ENCODE measurements at regions not wholly inside any gene's neighbourhood (a gene's known extent, or its start where the extent isn't known, plus 50 kb on each side); places are given as distances from the start of the nearest gene placed in this dataset.

DNA sequence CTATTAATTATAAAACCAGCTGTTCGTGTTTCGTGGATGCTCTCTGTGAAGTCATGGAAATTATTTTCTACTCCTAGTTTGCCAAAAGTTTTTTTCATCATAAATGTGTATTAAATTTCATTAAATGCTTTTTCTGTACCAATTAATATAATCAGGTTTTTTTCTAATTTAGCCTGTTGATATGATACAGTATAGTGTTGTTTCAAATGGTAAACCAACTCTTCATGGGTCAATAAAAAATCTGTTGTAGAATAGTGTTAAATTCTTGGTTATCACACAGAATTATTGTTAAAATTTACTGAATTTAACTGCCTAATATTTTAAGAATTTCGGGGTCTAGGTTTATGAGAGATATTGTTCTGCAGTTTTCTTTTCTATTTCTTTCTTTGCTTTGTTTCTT, 505.9 kb upstream of the MANEA start:
- no peak for DNase-seq (ENCODE audit: low read depth in 2 of 2)

DNA sequence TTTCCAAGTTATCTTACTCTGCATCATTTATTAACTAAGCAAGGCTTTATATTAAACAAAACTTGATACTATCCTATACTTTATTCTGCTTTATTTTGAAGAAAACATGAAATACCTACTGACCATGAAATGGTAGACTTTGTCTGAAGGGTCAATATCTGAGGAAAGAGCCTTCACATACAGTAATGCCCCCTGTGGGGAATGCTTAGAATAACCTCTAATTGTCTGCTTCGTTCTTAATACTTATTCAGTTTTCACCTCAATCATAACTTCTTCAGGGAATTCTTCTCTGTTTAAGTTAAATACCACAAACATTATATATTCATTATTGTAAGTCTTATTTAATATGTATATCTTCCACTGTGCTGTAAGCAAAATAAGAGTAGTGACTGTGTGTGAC, 498.9 kb upstream of the MANEA start:
- DNase-seq (ENCODE audit: low read depth in 2 of 2): no peak

- DNase-seq (ENCODE audit: low read depth in 2 of 2): no peak
These were observed 496.1 kb upstream of the MANEA start for GRCh38 chr6:95081231-95081630.

DNA sequence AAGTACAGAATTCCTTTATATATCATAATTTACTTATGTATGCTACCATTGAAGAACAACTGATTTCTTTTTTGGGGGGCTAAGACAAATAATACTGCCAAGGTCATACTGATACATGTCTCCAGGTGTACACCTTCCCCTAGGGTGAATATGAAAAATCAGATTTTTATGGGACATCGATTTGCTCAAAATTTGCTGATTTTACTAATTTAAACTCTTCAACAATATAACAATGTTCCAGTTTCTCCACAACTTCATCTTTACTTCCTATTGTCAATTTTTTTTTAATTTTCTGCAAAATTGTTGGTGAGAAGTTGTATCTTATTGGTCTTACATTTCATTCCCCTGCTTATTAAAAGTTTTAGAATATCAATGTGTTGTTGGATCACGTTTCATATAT, 495.4 kb upstream of the MANEA start:
- DNase-seq (ENCODE audit: low read depth in 2 of 2): no peak

DNA sequence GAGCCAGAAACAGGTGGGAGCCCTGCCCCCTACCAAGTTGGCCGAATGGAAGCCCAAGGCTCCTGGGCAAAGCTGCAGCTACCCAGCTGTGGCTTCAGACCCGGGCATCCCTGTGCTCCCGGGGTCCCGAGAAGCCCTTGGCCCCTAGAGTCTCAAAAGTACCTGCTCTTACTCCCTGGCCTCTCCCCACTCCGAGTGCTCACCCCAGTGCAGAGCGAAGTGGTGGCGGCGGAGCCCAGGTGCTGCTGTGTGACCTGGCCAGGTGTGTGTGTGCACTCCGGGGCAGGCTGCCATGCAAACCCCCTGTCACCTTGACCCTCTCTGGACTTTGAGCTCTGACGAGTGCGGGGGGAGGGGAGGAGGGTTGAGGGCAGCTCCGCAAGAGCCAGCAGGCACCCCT, 493.8 kb upstream of the MANEA start:
- no peak for DNase-seq (ENCODE audit: low read depth in 2 of 2)

DNA sequence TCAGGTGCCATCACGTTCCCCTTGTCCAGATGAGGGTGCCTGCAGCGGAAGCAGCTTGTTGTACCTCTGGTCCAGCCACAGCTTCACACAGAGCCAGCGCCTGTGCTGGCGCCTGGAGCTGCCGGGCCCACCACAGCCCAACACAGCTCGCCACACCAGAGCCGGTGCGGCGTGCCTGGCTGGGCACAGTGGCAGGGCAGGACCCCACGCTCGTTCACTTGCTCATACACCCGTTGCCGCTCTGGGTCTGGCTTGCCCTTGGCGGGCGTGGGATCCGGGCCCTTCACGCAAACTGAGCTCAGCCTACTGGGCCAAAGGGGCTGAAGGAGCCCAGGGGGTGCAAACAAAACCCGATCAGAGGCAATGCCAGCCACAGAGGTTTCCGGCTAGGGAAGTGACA, 492.5 kb upstream of the MANEA start:
- DNase-seq (ENCODE audit: low read depth in 2 of 2): no peak

GRCh38 chr6:95087394-95088097, 489.8 kb upstream of the MANEA start:
- DNase-seq (ENCODE audit: low read depth in 2 of 2): peak; percentile 1 to 2

- peak; percentile 45 to 46 for DNase-seq (ENCODE audit: low read depth in 2 of 2)
These were observed 485.4 kb upstream of the MANEA start for GRCh38 chr6:95091823-95092436.

DNA sequence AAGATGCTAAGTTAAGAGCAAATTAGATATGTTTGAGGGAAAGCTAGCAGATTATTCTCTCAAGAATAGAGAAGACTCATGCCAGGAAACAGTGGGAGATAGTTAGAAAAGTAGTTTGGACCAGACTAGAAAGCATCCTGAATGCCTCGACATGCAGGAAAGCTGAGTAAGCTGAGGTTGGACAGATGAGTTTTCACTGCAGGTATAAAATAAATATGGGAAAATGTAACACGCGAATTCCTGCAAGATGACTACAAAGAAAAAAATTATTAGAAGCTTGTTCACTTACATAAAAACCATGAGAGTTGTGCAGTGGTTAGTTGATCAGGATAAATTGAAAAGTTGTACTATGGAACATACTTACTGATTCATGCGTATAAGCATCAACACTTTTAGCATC, 484.2 kb upstream of the MANEA start:
- DNase-seq (ENCODE audit: low read depth in 2 of 2): no peak

GRCh38 chr6:95094751-95095663, 482.3 kb upstream of the MANEA start:
- DNase-seq (ENCODE audit: low read depth in 2 of 2): peak in 1 of 2 donors; percentile 17

GRCh38 chr6:95095855-95096254, 481.5 kb upstream of the MANEA start:
- DNase-seq (ENCODE audit: low read depth in 2 of 2): no peak

- no peak for DNase-seq (ENCODE audit: low read depth in 2 of 2)
These were observed 477.9 kb upstream of the MANEA start for GRCh38 chr6:95099410-95099809.

- no peak for DNase-seq (ENCODE audit: low read depth in 2 of 2)
These were observed 468.1 kb upstream of the MANEA start for GRCh38 chr6:95109212-95109611.

- DNase-seq (ENCODE audit: low read depth in 2 of 2): no peak
These were observed 466.6 kb upstream of the MANEA start for GRCh38 chr6:95110767-95111166.

DNA sequence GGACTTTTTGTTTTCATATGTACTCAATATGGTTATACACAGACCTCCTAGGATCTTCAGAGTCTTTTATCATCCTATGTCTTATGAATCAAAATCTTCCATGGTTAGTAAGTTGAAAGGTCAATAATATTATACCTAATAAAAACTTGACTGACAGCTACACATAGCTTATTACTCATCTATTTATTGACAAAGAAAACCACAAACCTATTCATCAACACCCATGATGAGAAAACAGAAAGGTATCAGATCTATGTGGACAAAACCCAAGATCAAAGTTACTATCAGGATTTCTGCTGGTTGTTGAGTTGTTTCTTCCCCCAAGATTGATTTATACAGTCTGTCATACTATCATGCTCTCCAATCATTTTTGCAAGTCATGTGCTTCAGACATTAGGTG, 460.1 kb upstream of the MANEA start:
- no peak for DNase-seq (ENCODE audit: low read depth in 2 of 2)

DNA sequence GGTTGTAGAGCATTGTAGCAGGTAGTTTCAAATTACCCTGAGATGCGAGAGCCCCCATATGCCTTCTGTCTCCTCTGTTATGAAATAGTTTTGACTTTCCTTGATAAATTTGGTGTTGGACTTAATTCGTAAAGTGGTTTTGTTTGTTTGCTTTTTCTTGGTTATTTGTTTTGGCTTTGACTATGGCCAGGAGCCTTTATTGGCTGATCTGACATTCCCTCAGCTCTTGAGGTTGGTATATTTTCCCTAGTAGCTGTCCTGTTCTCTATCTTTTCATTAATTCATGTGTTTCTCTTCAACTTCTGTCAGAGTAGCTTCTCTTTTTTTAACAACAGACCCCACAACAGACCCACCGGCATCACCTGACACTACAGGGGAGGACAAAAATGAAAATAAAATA, 457.4 kb upstream of the MANEA start:
- DNase-seq (ENCODE audit: low read depth in 2 of 2): no peak

DNA sequence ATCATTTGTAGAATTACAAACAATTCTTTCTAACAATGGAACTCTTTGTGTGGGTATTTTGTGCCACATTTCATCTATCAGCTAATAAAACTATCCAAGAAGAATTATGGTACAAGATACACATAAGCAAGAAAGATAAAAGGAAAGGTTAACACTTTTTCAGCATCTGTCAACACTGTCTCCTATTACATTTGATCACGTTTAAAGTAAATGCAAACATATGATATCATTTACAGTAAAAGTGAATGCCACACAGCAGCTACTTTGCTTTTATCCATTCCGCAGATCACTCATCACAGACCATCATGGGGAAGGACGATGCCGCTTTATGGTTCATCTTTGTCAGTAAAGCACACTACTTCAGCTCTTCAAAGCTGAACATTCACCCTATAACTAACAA, 456.4 kb upstream of the MANEA start:
- DNase-seq (ENCODE audit: low read depth in 2 of 2): no peak

- no peak for DNase-seq (ENCODE audit: low read depth in 2 of 2)
These were observed 450.1 kb upstream of the MANEA start for GRCh38 chr6:95127261-95127660.

GRCh38 chr6:95128439-95128838, 448.9 kb upstream of the MANEA start:
- no peak for DNase-seq (ENCODE audit: low read depth in 2 of 2)

DNA sequence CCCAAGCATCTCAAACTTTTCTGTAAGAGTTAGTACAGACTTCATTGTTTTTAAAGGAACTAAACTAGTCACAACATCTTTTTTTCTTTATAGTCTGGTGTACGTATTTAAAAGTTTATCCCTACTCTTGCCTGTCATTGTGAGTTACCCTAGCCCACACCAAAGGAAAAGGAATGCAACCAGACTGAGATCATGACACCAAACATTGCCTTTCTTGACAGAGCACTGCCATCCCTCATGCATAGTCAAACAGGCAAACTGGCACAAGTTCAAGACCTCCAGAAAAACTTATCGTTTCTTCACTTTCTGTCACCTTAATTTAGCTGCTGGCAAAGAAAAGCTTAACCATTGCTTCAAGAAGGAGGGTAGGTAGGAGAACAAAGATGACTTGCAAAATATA, 448.4 kb upstream of the MANEA start:
- no peak for DNase-seq (ENCODE audit: low read depth in 2 of 2)

DNA sequence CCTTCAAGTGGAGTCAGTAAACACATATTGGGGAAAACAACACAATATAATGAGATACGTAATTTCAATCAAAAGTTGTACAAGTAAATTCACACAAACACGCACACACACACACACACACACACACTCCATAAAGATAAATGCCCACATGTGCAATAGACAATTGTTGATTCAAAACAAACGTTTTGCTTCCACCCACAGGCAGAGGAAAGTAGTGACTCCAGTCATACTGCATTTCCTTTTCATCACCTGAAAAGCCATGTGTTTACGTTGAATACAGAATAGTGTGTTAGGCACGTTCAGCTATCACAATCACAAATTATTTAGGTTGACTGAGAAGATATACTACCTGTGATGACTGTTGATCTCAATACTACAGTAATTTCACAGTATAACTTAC, 443.8 kb upstream of the MANEA start:
- no peak for DNase-seq (ENCODE audit: low read depth in 2 of 2)

DNA sequence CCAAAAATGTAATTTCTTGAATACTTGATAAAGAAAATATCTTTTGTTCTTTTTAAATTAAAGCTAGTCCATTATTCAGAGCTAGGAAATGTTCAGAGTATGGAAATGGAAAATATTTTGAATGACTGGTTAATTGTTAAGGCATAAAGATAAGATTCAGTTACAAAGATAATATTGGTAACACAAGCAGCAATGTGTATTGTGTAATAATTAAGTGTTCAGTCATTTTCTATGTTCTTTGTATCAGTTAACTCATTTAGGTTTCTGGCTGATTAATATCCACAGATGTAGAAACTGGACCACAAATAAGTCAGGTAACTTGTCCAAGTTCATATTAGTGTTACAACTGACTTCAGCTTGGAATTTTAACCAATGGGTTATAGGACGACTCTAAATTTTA, 442.2 kb upstream of the MANEA start:
- DNase-seq (ENCODE audit: low read depth in 2 of 2): no peak

- no peak for DNase-seq (ENCODE audit: low read depth in 2 of 2)
These were observed 435.2 kb upstream of the MANEA start for GRCh38 chr6:95142101-95142500.
